GM06990 (cell line): ENCODE measurements at regions not wholly inside any gene's neighbourhood (a gene's known extent, or its start where the extent isn't known, plus 50 kb on each side); places are given as distances from the start of the nearest gene placed in this dataset.
"Not testable (repeated sequence)": the region's sequence is repeated elsewhere in the genome, so short reads cannot be mapped to it uniquely, and the experiment has no call there.

ENCODE experiments used
- DNase-seq: peaks from one replicate; pipeline ENCODE4 v3.0.0-alpha.2; 2011; ENCODE audit not compliant: insufficient read length; ENCODE audit errors: extremely low read depth
- H3K27me3 ChIP-seq: replicated peaks from 2 replicates; pipeline ENCODE4 v1.6.0; 2011; ENCODE audit warnings: low read length; ENCODE audit not compliant: control insufficient read depth, insufficient read depth
- H3K36me3 ChIP-seq: 2 replicates; pipeline ENCODE4 v1.5.1; 2011; ENCODE audit warnings: low read length; ENCODE audit not compliant: control insufficient read depth, insufficient read depth
- H3K4me3 ChIP-seq: replicated peaks from 2 replicates; pipeline ENCODE4 v1.5.1; 2011; ENCODE audit warnings: low read depth, mild to moderate bottlenecking, control low read depth, low read length
- CTCF ChIP-seq: IDR thresholded peaks from 2 replicates; pipeline ENCODE4 v1.5.1; 2011; ENCODE audit warnings: low read length, control low read depth, mild to moderate bottlenecking, inconsistent platforms; ENCODE audit not compliant: insufficient read depth, poor library complexity, severe bottlenecking

GRCh38 chr5:58299256-58299655, 160.6 kb downstream of the PLK2 start:
- no peak for DNase-seq
- TF ChIP-seq CTCF = no peak
- Histone ChIP-seq H3K4me3 (no peak overlapping the region), H3K27me3 (no peaks in the 10 kb centered on the region), H3K36me3 (no peaks in the 10 kb centered on the region)

GRCh38 chr5:58294598-58295305, 165.1 kb downstream of the PLK2 start:
- DNase-seq = no peak
- no peaks in the 10 kb centered on the region for H3K27me3 ChIP-seq
- TF ChIP-seq CTCF = no peak
- H3K36me3 ChIP-seq = no peaks in the 10 kb centered on the region
- no peak overlapping the region for H3K4me3 ChIP-seq

- DNase-seq, H3K36me3 ChIP-seq: not testable (repeated sequence)
Observed at GRCh38 chr5:58288275-58288674, 171.6 kb downstream of the PLK2 start.

GRCh38 chr5:58286741-58287140, 173.1 kb downstream of the PLK2 start:
- Histone ChIP-seq H3K27me3 (no peaks in the 10 kb centered on the region), H3K4me3 (no peak overlapping the region), H3K36me3 (no peaks in the 10 kb centered on the region)
- DNase-seq = no peak
- TF ChIP-seq CTCF = no peak

More at GRCh38 chr5:58288275-58288674, 171.6 kb downstream of the PLK2 start:
- H3K27me3 ChIP-seq, H3K4me3 ChIP-seq: not testable (repeated sequence)

GRCh38 chr5:58285900-58286299, 174.0 kb downstream of the PLK2 start:
- Histone ChIP-seq H3K4me3 (no peak overlapping the region), H3K27me3 (no peaks in the 10 kb centered on the region), H3K36me3 (no peaks in the 10 kb centered on the region)
- DNase-seq = no peak
- no peak for TF ChIP-seq CTCF

- no peak for DNase-seq
- H3K36me3 ChIP-seq = no peaks in the 10 kb centered on the region
- no peak overlapping the region for H3K4me3 ChIP-seq
- H3K27me3 ChIP-seq = no peaks in the 10 kb centered on the region
- no peak for TF ChIP-seq CTCF
Observed at GRCh38 chr5:58284886-58285285, 175.0 kb downstream of the PLK2 start.
